Mesothelial cell of epicardium (in vitro differentiated cells): ENCODE measurements at regions not wholly inside any gene's neighbourhood (a gene's known extent, or its start where the extent isn't known, plus 50 kb on each side); places are given as distances from the start of the nearest gene placed in this dataset.
"Not testable (repeated sequence)": the region's sequence is repeated elsewhere in the genome, so short reads cannot be mapped to it uniquely, and the experiment has no call there.

Experiments used
- DNase-seq, 2 experiments: peaks; one replicate each; pipeline ENCODE4 v3.0.0; 2021; ENCODE audit warnings: low spot score in 2 of 2; ENCODE audit not compliant: unreplicated experiment in 2 of 2
- H3K27ac Mint-ChIP-seq: 2 replicates; pipeline ENCODE4 v1.8.0; 2021; ENCODE audit warnings: mixed read lengths
- H3K27me3 Mint-ChIP-seq: 2 replicates; pipeline ENCODE4 v1.8.0; 2021; ENCODE audit warnings: low read depth, mixed read lengths
- H3K36me3 Mint-ChIP-seq: 2 replicates; pipeline ENCODE4 v1.8.0; 2021; ENCODE audit warnings: mixed read lengths
- H3K4me1 Mint-ChIP-seq: 2 replicates; pipeline ENCODE4 v1.8.0; 2021; ENCODE audit warnings: mixed read lengths
- H3K4me3 Mint-ChIP-seq: 2 replicates; pipeline ENCODE4 v1.8.0; 2021; ENCODE audit warnings: mild to moderate bottlenecking, moderate library complexity, mixed read lengths
- H3K9me3 Mint-ChIP-seq: 2 replicates; pipeline ENCODE4 v1.8.0; 2021; ENCODE audit warnings: mixed read lengths
- CTCF ChIP-seq: fragments of 200-600 bp; sonication (generic); IDR thresholded peaks from one replicate; pipeline ENCODE4 v1.5.0; 2021; ENCODE audit warnings: antibody characterized with exemption; ENCODE audit not compliant: unreplicated experiment

GRCh38 chr21:36260030-36260787 lies 59.8 kb upstream of the MORC3 start:
- peaks cover 13% of the 10 kb centered on the region for H3K36me3 Mint-ChIP-seq
- TF ChIP-seq CTCF: peak; percentile 94
- H3K27me3 Mint-ChIP-seq: no peaks in the 10 kb centered on the region
- peak overlapping the region; percentile 62 for H3K4me3 Mint-ChIP-seq
- H3K9me3 Mint-ChIP-seq: no peaks in the 10 kb centered on the region
- H3K4me1 Mint-ChIP-seq: peaks cover 3% of the 10 kb centered on the region
- peak overlapping the region; percentile 89 for H3K27ac Mint-ChIP-seq
- peak in 1 of 2 experiments; percentile 45 for DNase-seq

- Mint-ChIP-seq H3K36me3 (peaks cover 15% of the 10 kb centered on the region), H3K27ac (no peak overlapping the region), H3K9me3 (no peaks in the 10 kb centered on the region), H3K27me3 (no peaks in the 10 kb centered on the region), H3K4me3 (peak overlapping the region; percentile 62), H3K4me1 (peaks cover 3% of the 10 kb centered on the region)
- TF ChIP-seq CTCF: peak; percentile 43
- no peak for DNase-seq
Observed at GRCh38 chr21:36260802-36261201, 59.2 kb upstream of the MORC3 start.

- TF ChIP-seq CTCF: no peak
- DNase-seq: no peak
- Mint-ChIP-seq H3K9me3 (no peaks in the 10 kb centered on the region), H3K36me3 (peaks cover 16% of the 10 kb centered on the region), H3K27me3 (no peaks in the 10 kb centered on the region), H3K27ac (no peak overlapping the region), H3K4me1 (peaks cover 3% of the 10 kb centered on the region), H3K4me3 (no peak overlapping the region)
Observed at GRCh38 chr21:36261459-36261858, 58.5 kb upstream of the MORC3 start.

- Mint-ChIP-seq H3K36me3 (peaks cover 30% of the 10 kb centered on the region), H3K27ac (no peak overlapping the region), H3K4me3 (no peak overlapping the region), H3K4me1 (peaks cover 5% of the 10 kb centered on the region), H3K9me3 (peaks cover 11% of the 10 kb centered on the region), H3K27me3 (no peaks in the 10 kb centered on the region)
- DNase-seq: no peak
- TF ChIP-seq CTCF: no peak
Observed at GRCh38 chr21:36263797-36264196, 56.2 kb upstream of the MORC3 start.

GRCh38 chr21:36265431-36265830 lies 54.6 kb upstream of the MORC3 start:
- no peak for DNase-seq
- TF ChIP-seq CTCF: no peak
- H3K36me3 Mint-ChIP-seq: peaks cover 31% of the 10 kb centered on the region
- H3K4me3 Mint-ChIP-seq: no peak overlapping the region
- peaks cover 4% of the 10 kb centered on the region for H3K4me1 Mint-ChIP-seq
- H3K27me3 Mint-ChIP-seq: no peaks in the 10 kb centered on the region
- peaks cover 11% of the 10 kb centered on the region for H3K9me3 Mint-ChIP-seq
- H3K27ac Mint-ChIP-seq: no peak overlapping the region

GRCh38 chr21:36267828-36268227 lies 52.2 kb upstream of the MORC3 start:
- not testable (repeated sequence) for H3K27ac Mint-ChIP-seq, H3K4me3 Mint-ChIP-seq, H3K27me3 Mint-ChIP-seq, DNase-seq, H3K4me1 Mint-ChIP-seq
- H3K9me3 Mint-ChIP-seq: peaks cover 11% of the 10 kb centered on the region
- H3K36me3 Mint-ChIP-seq: peaks cover 28% of the 10 kb centered on the region

GRCh38 chr21:36268264-36268663 lies 51.7 kb upstream of the MORC3 start:
- peaks cover 11% of the 10 kb centered on the region for H3K9me3 Mint-ChIP-seq
- not testable (repeated sequence) for H3K27ac Mint-ChIP-seq, DNase-seq, H3K4me3 Mint-ChIP-seq, H3K27me3 Mint-ChIP-seq, H3K4me1 Mint-ChIP-seq
- H3K36me3 Mint-ChIP-seq: peaks cover 28% of the 10 kb centered on the region
